ENCODE measurements at regions not wholly inside any gene's neighbourhood (a gene's known extent, or its start where the extent isn't known, plus 50 kb on each side); places are given as distances from the start of the nearest gene placed in this dataset.
A peak's percentile ranks its signal among the peaks of the same experiment; 100 is the strongest.
"Not testable (repeated sequence)": the region's sequence is repeated elsewhere in the genome, so short reads cannot be mapped to it uniquely, and the experiment has no call there.

GRCh38 chr21:9997507-9997906, 523.9 kb upstream of the TPTE start:
- not testable (repeated sequence) for H3K27ac ChIP-seq (ENCODE audit: low read depth, low read length); H3K4me3 ChIP-seq (ENCODE audit: low read length); H3K4me3 Mint-ChIP-seq; H3K4me1 Mint-ChIP-seq; H3K27ac Mint-ChIP-seq; DNase-seq; H3K4me1 ChIP-seq (ENCODE audit: control insufficient read depth, insufficient read depth, low read length); H3K27me3 Mint-ChIP-seq (ENCODE audit: insufficient read depth); H3K36me3 Mint-ChIP-seq (ENCODE audit: low read depth); H3K36me3 ChIP-seq (ENCODE audit: control insufficient read depth, insufficient read depth, low read length); H3K9ac ChIP-seq (ENCODE audit: extremely low read depth, low read length, poor library complexity, severe bottlenecking); H3K27me3 ChIP-seq (ENCODE audit: control insufficient read depth, insufficient read depth, low read length, poor library complexity, severe bottlenecking)
- H3K9me3 ChIP-seq (ENCODE audit: control insufficient read depth, low read length): peaks cover 37% of the 10 kb centered on the region
- H3K9me3 Mint-ChIP-seq: peaks cover 48% of the 10 kb centered on the region
- 22 to 24% methylated on average over 1 of the region's 2 CpGs for whole genome bisulfite sequencing, 2 experiments (ENCODE audit: insufficient coverage in 1 of 2, insufficient read length in 1 of 2)

- not testable (repeated sequence) for H3K4me3 ChIP-seq (ENCODE audit: low read length); H3K27ac Mint-ChIP-seq; H3K4me1 Mint-ChIP-seq; H3K4me1 ChIP-seq (ENCODE audit: control insufficient read depth, insufficient read depth, low read length); H3K27me3 ChIP-seq (ENCODE audit: control insufficient read depth, insufficient read depth, low read length, poor library complexity, severe bottlenecking); H3K36me3 ChIP-seq (ENCODE audit: control insufficient read depth, insufficient read depth, low read length); H3K4me3 Mint-ChIP-seq; H3K27me3 Mint-ChIP-seq (ENCODE audit: insufficient read depth); H3K27ac ChIP-seq (ENCODE audit: low read depth, low read length); H3K9ac ChIP-seq (ENCODE audit: extremely low read depth, low read length, poor library complexity, severe bottlenecking); H3K36me3 Mint-ChIP-seq (ENCODE audit: low read depth); DNase-seq
- 51 to 57% methylated on average over 3 to 5 of the region's 6 CpGs for WGBS, 2 experiments (ENCODE audit: insufficient coverage in 1 of 2, insufficient read length in 1 of 2)
- H3K9me3 ChIP-seq (ENCODE audit: control insufficient read depth, low read length): peaks cover 57% of the 10 kb centered on the region
- peaks cover 58% of the 10 kb centered on the region for H3K9me3 Mint-ChIP-seq
These were observed 518.5 kb upstream of the TPTE start for GRCh38 chr21:10002762-10003313.

- H3K27ac Mint-ChIP-seq; H3K27ac ChIP-seq (ENCODE audit: low read depth, low read length): not testable (repeated sequence)
- H3K9me3 Mint-ChIP-seq: peaks cover 57% of the 10 kb centered on the region
These were observed 515.6 kb upstream of the TPTE start for GRCh38 chr21:10005791-10006190.

GRCh38 chr21:10016991-10017390, 504.4 kb upstream of the TPTE start:
- not testable (repeated sequence) for H3K4me1 Mint-ChIP-seq; H3K27me3 Mint-ChIP-seq (ENCODE audit: insufficient read depth)

More at GRCh38 chr21:10005791-10006190, 515.6 kb upstream of the TPTE start:
- not testable (repeated sequence) for H3K9ac ChIP-seq (ENCODE audit: extremely low read depth, low read length, poor library complexity, severe bottlenecking); DNase-seq; H3K4me3 Mint-ChIP-seq; H3K36me3 ChIP-seq (ENCODE audit: control insufficient read depth, insufficient read depth, low read length); H3K4me3 ChIP-seq (ENCODE audit: low read length); H3K27me3 Mint-ChIP-seq (ENCODE audit: insufficient read depth); H3K36me3 Mint-ChIP-seq (ENCODE audit: low read depth); H3K27me3 ChIP-seq (ENCODE audit: control insufficient read depth, insufficient read depth, low read length, poor library complexity, severe bottlenecking); H3K4me1 Mint-ChIP-seq; H3K4me1 ChIP-seq (ENCODE audit: control insufficient read depth, insufficient read depth, low read length)
- WGBS, 2 experiments (ENCODE audit: insufficient coverage in 1 of 2, insufficient read length in 1 of 2): 56% methylated on average over 1 of the region's 2 CpGs; no CpG with 5 or more reads in 1 of the 2 experiments
- H3K9me3 ChIP-seq (ENCODE audit: control insufficient read depth, low read length): peaks cover 57% of the 10 kb centered on the region

GRCh38 chr21:10017757-10018156, 503.6 kb upstream of the TPTE start:
- not testable (repeated sequence) for H3K9ac ChIP-seq (ENCODE audit: extremely low read depth, low read length, poor library complexity, severe bottlenecking); H3K27ac Mint-ChIP-seq; DNase-seq; H3K27me3 Mint-ChIP-seq (ENCODE audit: insufficient read depth); H3K36me3 Mint-ChIP-seq (ENCODE audit: low read depth); H3K27ac ChIP-seq (ENCODE audit: low read depth, low read length); H3K36me3 ChIP-seq (ENCODE audit: control insufficient read depth, insufficient read depth, low read length); H3K4me3 ChIP-seq (ENCODE audit: low read length); H3K27me3 ChIP-seq (ENCODE audit: control insufficient read depth, insufficient read depth, low read length, poor library complexity, severe bottlenecking); H3K4me3 Mint-ChIP-seq; H3K4me1 ChIP-seq (ENCODE audit: control insufficient read depth, insufficient read depth, low read length); H3K4me1 Mint-ChIP-seq
- peaks cover 27% of the 10 kb centered on the region for H3K9me3 Mint-ChIP-seq
- peaks cover 46% of the 10 kb centered on the region for H3K9me3 ChIP-seq (ENCODE audit: control insufficient read depth, low read length)
- 54% methylated on average over 3 of the region's 4 CpGs; no CpG with 5 or more reads in 1 of the 2 experiments for WGBS, 2 experiments (ENCODE audit: insufficient coverage in 1 of 2, insufficient read length in 1 of 2)

More at GRCh38 chr21:10016991-10017390, 504.4 kb upstream of the TPTE start:
- H3K27me3 ChIP-seq (ENCODE audit: control insufficient read depth, insufficient read depth, low read length, poor library complexity, severe bottlenecking); H3K4me3 ChIP-seq (ENCODE audit: low read length); H3K36me3 Mint-ChIP-seq (ENCODE audit: low read depth); H3K27ac Mint-ChIP-seq; H3K9ac ChIP-seq (ENCODE audit: extremely low read depth, low read length, poor library complexity, severe bottlenecking); H3K36me3 ChIP-seq (ENCODE audit: control insufficient read depth, insufficient read depth, low read length); H3K4me1 ChIP-seq (ENCODE audit: control insufficient read depth, insufficient read depth, low read length); H3K27ac ChIP-seq (ENCODE audit: low read depth, low read length); H3K4me3 Mint-ChIP-seq; DNase-seq: not testable (repeated sequence)
- H3K9me3 ChIP-seq (ENCODE audit: control insufficient read depth, low read length): peaks cover 42% of the 10 kb centered on the region
- H3K9me3 Mint-ChIP-seq: peaks cover 32% of the 10 kb centered on the region
- WGBS, 2 experiments (ENCODE audit: insufficient coverage in 1 of 2, insufficient read length in 1 of 2): 33 to 34% methylated on average over 1 of the region's 2 CpGs

GRCh38 chr21:10021462-10021861, 499.9 kb upstream of the TPTE start:
- H3K36me3 ChIP-seq (ENCODE audit: control insufficient read depth, insufficient read depth, low read length); H3K4me1 Mint-ChIP-seq; H3K4me3 Mint-ChIP-seq; H3K4me1 ChIP-seq (ENCODE audit: control insufficient read depth, insufficient read depth, low read length); DNase-seq; H3K9ac ChIP-seq (ENCODE audit: extremely low read depth, low read length, poor library complexity, severe bottlenecking); H3K27me3 ChIP-seq (ENCODE audit: control insufficient read depth, insufficient read depth, low read length, poor library complexity, severe bottlenecking); H3K27ac ChIP-seq (ENCODE audit: low read depth, low read length); H3K4me3 ChIP-seq (ENCODE audit: low read length); H3K36me3 Mint-ChIP-seq (ENCODE audit: low read depth); H3K27me3 Mint-ChIP-seq (ENCODE audit: insufficient read depth); H3K27ac Mint-ChIP-seq: not testable (repeated sequence)
- no CpG with 5 or more reads among the region's 3 CpGs for WGBS, 2 experiments (ENCODE audit: insufficient coverage in 1 of 2, insufficient read length in 1 of 2)
- peaks cover 61% of the 10 kb centered on the region for H3K9me3 ChIP-seq (ENCODE audit: control insufficient read depth, low read length)
- peaks cover 40% of the 10 kb centered on the region for H3K9me3 Mint-ChIP-seq

GRCh38 chr21:10022745-10023144, 498.6 kb upstream of the TPTE start:
- H3K9me3 ChIP-seq (ENCODE audit: control insufficient read depth, low read length): peaks cover 49% of the 10 kb centered on the region
- not testable (repeated sequence) for H3K27me3 Mint-ChIP-seq (ENCODE audit: insufficient read depth); H3K36me3 ChIP-seq (ENCODE audit: control insufficient read depth, insufficient read depth, low read length); H3K4me1 ChIP-seq (ENCODE audit: control insufficient read depth, insufficient read depth, low read length); H3K4me3 Mint-ChIP-seq; H3K27me3 ChIP-seq (ENCODE audit: control insufficient read depth, insufficient read depth, low read length, poor library complexity, severe bottlenecking); H3K4me1 Mint-ChIP-seq; H3K9ac ChIP-seq (ENCODE audit: extremely low read depth, low read length, poor library complexity, severe bottlenecking); H3K27ac ChIP-seq (ENCODE audit: low read depth, low read length); H3K36me3 Mint-ChIP-seq (ENCODE audit: low read depth); DNase-seq; H3K27ac Mint-ChIP-seq
- peak overlapping the region; percentile 55 for H3K4me3 ChIP-seq (ENCODE audit: low read length)
- 44 to 86% methylated on average over 1 of the region's 2 CpGs for WGBS, 2 experiments (ENCODE audit: insufficient coverage in 1 of 2, insufficient read length in 1 of 2)
- H3K9me3 Mint-ChIP-seq: peaks cover 28% of the 10 kb centered on the region
